ENCODE measurements at regions not wholly inside any gene's neighbourhood (a gene's known extent, or its start where the extent isn't known, plus 50 kb on each side); places are given as distances from the start of the nearest gene placed in this dataset.

DNA sequence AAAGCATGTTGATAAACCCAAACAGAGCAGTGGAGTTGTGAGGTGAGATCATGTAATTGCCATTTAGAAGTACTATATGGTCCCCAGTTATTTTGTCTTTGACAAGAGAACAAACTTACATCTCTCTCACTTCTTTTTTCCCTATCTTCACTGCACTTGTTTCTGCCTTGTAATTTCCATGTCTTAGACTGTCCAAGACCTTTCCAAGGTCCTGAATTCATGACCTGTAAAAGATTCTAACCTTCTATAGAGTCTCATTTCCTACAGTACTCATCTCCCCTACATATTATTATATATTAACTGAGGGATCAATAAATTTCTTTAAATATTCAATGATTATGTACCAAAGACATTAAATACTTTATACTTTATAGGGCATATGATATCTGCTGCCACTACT, 295.3 kb upstream of the KIF2B start:
- no peak for DNase-seq

DNA sequence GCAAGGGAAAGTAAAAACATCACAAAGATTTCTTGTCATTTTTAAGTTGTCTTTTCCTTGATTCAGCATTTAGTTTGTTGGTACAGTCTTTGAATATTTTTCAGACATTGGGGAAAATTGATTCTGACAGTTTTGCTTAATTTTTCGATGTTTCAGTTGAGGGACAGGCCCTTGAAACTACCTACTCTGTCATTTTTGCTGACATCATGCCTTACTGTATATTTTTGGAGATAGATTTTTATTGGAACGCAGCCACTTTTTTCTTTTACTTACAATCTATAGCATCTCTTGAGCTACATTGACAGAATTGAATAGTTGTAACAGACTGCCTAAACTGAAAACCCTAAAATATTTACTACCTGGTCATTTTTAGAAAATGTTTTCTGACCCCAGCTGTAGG, 297.1 kb upstream of the KIF2B start:
- H3K9me3 ChIP-seq = no peaks in the 10 kb centered on the region
- H3K4me2 ChIP-seq = no peak overlapping the region
- no peak for TF ChIP-seq FOXM1 (IDR thresholded peaks at IDR 0.05; ENCODE audit: low read depth)
- TF ChIP-seq RCOR1 (IDR thresholded peaks at IDR 0.05; ENCODE audit: low read length) = no peak
- TF ChIP-seq SMC3 (IDR thresholded peaks at IDR 0.05; ENCODE audit: low read depth, low read length) = no peak
- POLR2A ChIA-PET = no interaction called here
- H3K9ac ChIP-seq = no peak overlapping the region
- H3K36me3 ChIP-seq (replicated peaks in 1 of 2; ENCODE audit: control insufficient read depth in 1 of 2, insufficient read depth in 2 of 2, low read length in 1 of 2) = no peaks in the 10 kb centered on the region
- H3F3A ChIP-seq (replicated peaks; ENCODE audit: insufficient read depth) = no peaks in the 10 kb centered on the region
- no peaks in the 10 kb centered on the region for H3K4me1 ChIP-seq (ENCODE audit: control insufficient read depth in 1 of 2, insufficient read depth in 2 of 2, low read depth in 1 of 2, low read length in 1 of 2)
- CTCF ChIA-PET = interaction anchor here (1.0 kb wide), 1 partner anchor 54 kb away, joined by 3 read pairs; no protein-coding TSS in a partner anchor
- no peaks in the 10 kb centered on the region for H3K79me2 ChIP-seq (ENCODE audit: insufficient read depth)
- 31% methylated on average over 2 of the region's 2 CpGs for WGBS (ENCODE audit: low lambda C conversion rate)
- DNase-seq = no peak
- H2AFZ ChIP-seq (ENCODE audit: low read depth) = no peak overlapping the region
- H3K27ac ChIP-seq (ENCODE audit: low read depth in 2 of 2, low read length in 1 of 2) = no peak overlapping the region
- H3K4me3 ChIP-seq (ENCODE audit: low read depth in 2 of 2, low read length in 1 of 2) = no peak overlapping the region
- peaks cover 2% of the 10 kb centered on the region; the same call in 1 of the 2 replicates for H3K9me2 ChIP-seq
- H3K27me3 ChIP-seq (ENCODE audit: insufficient read depth) = no peaks in the 10 kb centered on the region
- H4K20me1 ChIP-seq (ENCODE audit: insufficient read depth) = no peaks in the 10 kb centered on the region

More for the DNA sequence above, 295.3 kb upstream of the KIF2B start:
- TF ChIP-seq RAD21 (IDR thresholded peaks at IDR 0.05; ENCODE audit: low read length) = no peak
- TF ChIP-seq POLR2AphosphoS5 (IDR thresholded peaks at IDR 0.05; ENCODE audit: low read depth, low read length) = no peak
- TF ChIP-seq SIN3A (IDR thresholded peaks at IDR 0.05; ENCODE audit: borderline replicate concordance, low read depth, low read length) = no peak
- TF ChIP-seq TCF12 (IDR thresholded peaks at IDR 0.05) = no peak
- TF ChIP-seq FOSL2 (IDR thresholded peaks at IDR 0.05; ENCODE audit: borderline replicate concordance, low read depth) = no peak
- no peak for TF ChIP-seq SMC3 (IDR thresholded peaks at IDR 0.05; ENCODE audit: low read depth, low read length)
- TF ChIP-seq, protein P1, sequence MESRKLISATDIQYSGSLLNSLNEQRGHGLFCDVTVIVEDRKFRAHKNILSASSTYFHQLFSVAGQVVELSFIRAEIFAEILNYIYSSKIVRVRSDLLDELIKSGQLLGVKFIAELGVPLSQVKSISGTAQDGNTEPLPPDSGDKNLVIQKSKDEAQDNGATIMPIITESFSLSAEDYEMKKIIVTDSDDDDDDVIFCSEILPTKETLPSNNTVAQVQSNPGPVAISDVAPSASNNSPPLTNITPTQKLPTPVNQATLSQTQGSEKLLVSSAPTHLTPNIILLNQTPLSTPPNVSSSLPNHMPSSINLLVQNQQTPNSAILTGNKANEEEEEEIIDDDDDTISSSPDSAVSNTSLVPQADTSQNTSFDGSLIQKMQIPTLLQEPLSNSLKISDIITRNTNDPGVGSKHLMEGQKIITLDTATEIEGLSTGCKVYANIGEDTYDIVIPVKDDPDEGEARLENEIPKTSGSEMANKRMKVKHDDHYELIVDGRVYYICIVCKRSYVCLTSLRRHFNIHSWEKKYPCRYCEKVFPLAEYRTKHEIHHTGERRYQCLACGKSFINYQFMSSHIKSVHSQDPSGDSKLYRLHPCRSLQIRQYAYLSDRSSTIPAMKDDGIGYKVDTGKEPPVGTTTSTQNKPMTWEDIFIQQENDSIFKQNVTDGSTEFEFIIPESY (IDR thresholded peaks at IDR 0.05; ENCODE audit: borderline replicate concordance, low read depth) = no peak
- no peak for TF ChIP-seq TAF1 (IDR thresholded peaks at IDR 0.05; ENCODE audit: borderline replicate concordance, low read depth, low read length)
- no peak for TF ChIP-seq YY1 (IDR thresholded peaks at IDR 0.05; ENCODE audit: low read depth)
- TF ChIP-seq, protein P2, sequence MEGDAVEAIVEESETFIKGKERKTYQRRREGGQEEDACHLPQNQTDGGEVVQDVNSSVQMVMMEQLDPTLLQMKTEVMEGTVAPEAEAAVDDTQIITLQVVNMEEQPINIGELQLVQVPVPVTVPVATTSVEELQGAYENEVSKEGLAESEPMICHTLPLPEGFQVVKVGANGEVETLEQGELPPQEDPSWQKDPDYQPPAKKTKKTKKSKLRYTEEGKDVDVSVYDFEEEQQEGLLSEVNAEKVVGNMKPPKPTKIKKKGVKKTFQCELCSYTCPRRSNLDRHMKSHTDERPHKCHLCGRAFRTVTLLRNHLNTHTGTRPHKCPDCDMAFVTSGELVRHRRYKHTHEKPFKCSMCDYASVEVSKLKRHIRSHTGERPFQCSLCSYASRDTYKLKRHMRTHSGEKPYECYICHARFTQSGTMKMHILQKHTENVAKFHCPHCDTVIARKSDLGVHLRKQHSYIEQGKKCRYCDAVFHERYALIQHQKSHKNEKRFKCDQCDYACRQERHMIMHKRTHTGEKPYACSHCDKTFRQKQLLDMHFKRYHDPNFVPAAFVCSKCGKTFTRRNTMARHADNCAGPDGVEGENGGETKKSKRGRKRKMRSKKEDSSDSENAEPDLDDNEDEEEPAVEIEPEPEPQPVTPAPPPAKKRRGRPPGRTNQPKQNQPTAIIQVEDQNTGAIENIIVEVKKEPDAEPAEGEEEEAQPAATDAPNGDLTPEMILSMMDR (IDR thresholded peaks at IDR 0.05) = no peak
- TF ChIP-seq, protein P3, sequence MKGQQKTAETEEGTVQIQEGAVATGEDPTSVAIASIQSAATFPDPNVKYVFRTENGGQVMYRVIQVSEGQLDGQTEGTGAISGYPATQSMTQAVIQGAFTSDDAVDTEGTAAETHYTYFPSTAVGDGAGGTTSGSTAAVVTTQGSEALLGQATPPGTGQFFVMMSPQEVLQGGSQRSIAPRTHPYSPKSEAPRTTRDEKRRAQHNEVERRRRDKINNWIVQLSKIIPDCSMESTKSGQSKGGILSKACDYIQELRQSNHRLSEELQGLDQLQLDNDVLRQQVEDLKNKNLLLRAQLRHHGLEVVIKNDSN (IDR thresholded peaks at IDR 0.05; ENCODE audit: borderline replicate concordance, low read depth) = no peak
- TF ChIP-seq GABPA (IDR thresholded peaks at IDR 0.05; ENCODE audit: low read depth) = no peak
- no peak for TF ChIP-seq CHD2 (IDR thresholded peaks at IDR 0.05; ENCODE audit: low read length, partially characterized antibody)
- Histone ChIP-seq H3K4me2 (no peak overlapping the region), H3K9me2 (peaks cover 2% of the 10 kb centered on the region; the same call in 1 of the 2 replicates), H3K4me3 (ENCODE audit: low read depth in 2 of 2, low read length in 1 of 2) (no peak overlapping the region), H3K4me1 (ENCODE audit: control insufficient read depth in 1 of 2, insufficient read depth in 2 of 2, low read depth in 1 of 2, low read length in 1 of 2) (no peaks in the 10 kb centered on the region), H3F3A (replicated peaks; ENCODE audit: insufficient read depth) (no peaks in the 10 kb centered on the region), H3K9me3 (no peaks in the 10 kb centered on the region), H3K79me2 (ENCODE audit: insufficient read depth) (no peaks in the 10 kb centered on the region), H3K27me3 (ENCODE audit: insufficient read depth) (no peaks in the 10 kb centered on the region), H3K9ac (no peak overlapping the region), H3K27ac (ENCODE audit: low read depth in 2 of 2, low read length in 1 of 2) (no peak overlapping the region), H4K20me1 (ENCODE audit: insufficient read depth) (no peaks in the 10 kb centered on the region), H2AFZ (ENCODE audit: low read depth) (no peak overlapping the region), H3K36me3 (replicated peaks in 1 of 2; ENCODE audit: control insufficient read depth in 1 of 2, insufficient read depth in 2 of 2, low read length in 1 of 2) (no peaks in the 10 kb centered on the region)
- ChIA-PET POLR2A (no interaction called here), CTCF (interaction anchor here (1.0 kb wide), 1 partner anchor 15 kb away, joined by 3 read pairs; no protein-coding TSS in a partner anchor)
